Endothelial cell of hepatic sinusoid (primary cell): ENCODE measurements at regions not wholly inside any gene's neighbourhood (a gene's known extent, or its start where the extent isn't known, plus 50 kb on each side); places are given as distances from the start of the nearest gene placed in this dataset.

ENCODE experiments used
- in situ Hi-C: cut with HindIII; loops from 2 replicates; pipeline ENCODE4 v1.10.0; 2017; ENCODE audit warnings: low sequenced_read_pairs

DNA sequence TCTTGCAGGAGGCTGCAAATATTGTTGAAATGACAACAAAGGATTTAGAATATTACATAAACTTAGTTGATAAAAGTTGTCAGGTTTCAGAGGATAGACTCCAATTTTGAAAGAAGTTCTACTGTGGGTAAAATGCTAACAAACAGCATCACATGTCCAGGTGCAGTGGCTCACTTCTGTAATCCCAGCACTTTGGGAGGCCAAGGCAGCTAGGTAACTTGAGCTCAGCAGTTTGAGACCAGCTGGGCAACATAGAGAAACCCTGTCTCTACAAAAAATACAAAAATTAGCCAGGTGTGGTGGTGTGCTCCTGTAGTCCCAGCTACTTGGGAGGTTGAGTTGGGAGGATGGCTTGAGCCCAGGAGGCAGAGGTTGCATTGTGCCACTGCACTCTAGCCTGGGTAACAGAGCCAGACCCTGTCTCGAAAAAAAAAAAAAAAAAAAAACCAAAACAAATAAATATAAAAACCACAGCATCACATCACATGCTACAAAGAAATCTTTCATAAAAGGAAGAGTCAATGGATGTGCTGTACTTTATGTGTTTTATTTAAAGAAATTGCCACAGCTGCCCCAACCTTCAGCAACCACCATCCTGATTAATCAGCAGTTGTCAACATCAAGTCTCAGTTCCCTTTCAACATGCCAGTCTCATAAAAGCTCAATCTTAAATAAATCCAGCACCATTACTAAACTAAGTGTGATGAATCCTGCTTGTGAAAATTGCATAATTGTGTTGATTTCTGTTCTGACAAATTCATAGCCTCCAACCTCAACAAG is 83.2 kb upstream of the MBL2 start:
- in situ Hi-C loops: no loop called here

DNA sequence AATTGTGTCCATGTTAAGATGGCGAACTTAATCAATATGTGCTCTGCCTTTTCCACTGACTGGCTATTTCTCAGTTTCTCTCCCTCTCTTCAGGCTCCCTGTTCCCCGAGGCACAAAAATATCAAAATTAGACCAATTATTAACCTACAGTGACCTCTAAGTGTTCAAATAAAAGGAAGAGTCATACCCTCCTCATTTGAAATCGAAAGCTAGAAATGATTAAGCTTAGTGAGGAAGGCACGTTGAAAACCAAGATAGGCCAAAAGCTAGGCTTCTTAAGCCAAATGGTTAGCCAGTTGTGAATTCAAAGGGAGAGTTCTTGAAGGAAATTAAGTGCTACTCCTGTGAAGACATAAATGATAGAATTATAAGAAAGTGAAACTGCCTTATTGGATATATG is 81.1 kb upstream of the MBL2 start:
- in situ Hi-C loops: no loop called here

DNA sequence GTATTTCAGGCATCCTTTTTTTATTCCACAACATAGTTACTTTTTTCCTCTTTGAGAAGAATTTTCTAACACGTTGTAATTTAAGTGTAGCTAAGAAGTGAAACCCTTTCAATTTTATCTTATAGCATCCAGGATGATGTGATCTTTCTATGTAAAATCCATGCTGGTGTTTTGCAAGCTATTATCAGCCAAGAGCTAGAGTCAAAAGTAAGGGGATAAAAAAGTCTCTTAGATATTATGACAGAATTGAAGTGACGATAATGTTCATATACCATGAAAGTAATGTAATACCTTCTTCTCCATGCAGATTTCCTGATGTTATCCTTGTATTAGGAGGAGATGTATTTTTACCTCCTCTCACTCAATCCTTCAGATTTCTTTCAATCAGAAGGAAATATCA is 64.2 kb upstream of the MBL2 start:
- in situ Hi-C loops: no loop called here
